Endothelial cell of umbilical vein (primary cell): ENCODE measurements at regions not wholly inside any gene's neighbourhood (a gene's known extent, or its start where the extent isn't known, plus 50 kb on each side); places are given as distances from the start of the nearest gene placed in this dataset.

Experiments used
- BruUV-seq: library from RNA; stranded (reverse); fragments of 400-500 nt; replicated peaks from 2 replicates; lab custom pipeline; 2021; lab: Mats Ljungman, UMichigan
- CTCF ChIA-PET: fragments of 300-600, 350-600 bp; sonication (Branson Sonifier 250); formaldehyde crosslinking; loops from one replicate; lab custom pipeline; 2021; ENCODE audit warnings: antibody characterized with exemption, inconsistent platforms; lab: Charles Lee
- POLR2A ChIA-PET: fragments of 300-600, 350-600 bp; sonication (Branson Sonifier 250); formaldehyde crosslinking; loops from one replicate; lab custom pipeline; 2021; ENCODE audit warnings: antibody characterized with exemption, inconsistent platforms; lab: Charles Lee
- DNase-seq: peaks from one replicate; pipeline ENCODE4 v3.0.0-alpha.2; 2011; ENCODE audit warnings: low read depth, low spot score
- FAIRE-seq: peaks from 2 replicates; lab custom pipeline; 2011; peaks lifted over from hg19 to GRCh38; lab: Jason Lieb, UNC
- H2AFZ ChIP-seq: 2 replicates; pipeline ENCODE4 v1.6.0; 2012; ENCODE audit warnings: low read depth, low read length, control low read depth, inconsistent platforms
- H3K27ac ChIP-seq: 2 replicates; pipeline ENCODE4 v1.5.1; 2011; ENCODE audit warnings: low read depth, mild to moderate bottlenecking, control low read depth, low read length, moderate library complexity; ENCODE audit not compliant: insufficient read depth
- H3K27me3 ChIP-seq, 2 experiments: 2 replicates each; pipeline versions ENCODE4 v1.6.0 to v1.6.1; 2011; ENCODE audit warnings: low read length in 2 of 2, mixed read lengths in 1 of 2; ENCODE audit not compliant: control insufficient read depth in 2 of 2, insufficient read depth in 2 of 2
- H3K36me3 ChIP-seq, 2 experiments: 2 replicates in 1 of 2; 3 replicates in 1 of 2; pipeline ENCODE4 v1.5.1; 2011; ENCODE audit warnings: low read length in 2 of 2, mild to moderate bottlenecking in 1 of 2, moderate library complexity in 1 of 2; ENCODE audit not compliant: control insufficient read depth in 2 of 2, insufficient read depth in 2 of 2; ENCODE audit errors: extremely low read depth in 1 of 2
- H3K4me1 ChIP-seq: 3 replicates; pipeline ENCODE4 v1.5.1; 2011; ENCODE audit warnings: mild to moderate bottlenecking, low read length; ENCODE audit not compliant: control insufficient read depth, insufficient read depth; ENCODE audit errors: extremely low read depth
- H3K4me2 ChIP-seq: 2 replicates; pipeline ENCODE4 v1.6.1; 2011; ENCODE audit warnings: low read length, control low read depth, mixed read lengths; ENCODE audit not compliant: insufficient read depth
- H3K4me3 ChIP-seq, 3 experiments: fragments of 200-600 bp in 1 of 3; sonication (generic), shearing (Covaris generic) in 1 of 3; replicated peaks in 1 of 3; 2 replicates each; pipeline ENCODE4 v1.5.1; 2011 to 2016; ENCODE audit warnings: control low read depth in 3 of 3, low read length in 3 of 3, mild to moderate bottlenecking in 2 of 3, inconsistent platforms in 1 of 3, low read depth in 1 of 3, moderate library complexity in 1 of 3; ENCODE audit not compliant: insufficient read depth in 1 of 3
- H3K79me2 ChIP-seq: 2 replicates; pipeline ENCODE4 v1.6.0; 2012; ENCODE audit warnings: low read length, inconsistent platforms; ENCODE audit not compliant: control insufficient read depth, insufficient read depth
- H3K9ac ChIP-seq: replicated peaks from 2 replicates; pipeline ENCODE3; 2011; ENCODE audit warnings: low read length, control low read depth; ENCODE audit not compliant: insufficient read depth; ENCODE audit errors: extremely low read depth
- H3K9me1 ChIP-seq: replicated peaks from 3 replicates; pipeline ENCODE4 v1.6.0; 2011; ENCODE audit warnings: mild to moderate bottlenecking, low read length; ENCODE audit not compliant: control insufficient read depth, insufficient read depth; ENCODE audit errors: extremely low read depth
- H3K9me3 ChIP-seq: replicated peaks from 2 replicates; pipeline ENCODE4 v1.5.1; 2012; ENCODE audit warnings: low read length, inconsistent platforms; ENCODE audit not compliant: control insufficient read depth, insufficient read depth
- H4K20me1 ChIP-seq: replicated peaks from 2 replicates; pipeline ENCODE3; 2011; ENCODE audit warnings: mild to moderate bottlenecking, low read length; ENCODE audit not compliant: control insufficient read depth, insufficient read depth; ENCODE audit errors: extremely low read depth
- EZH2 ChIP-seq: IDR thresholded peaks from 2 replicates; pipeline ENCODE4 v1.6.1; 2012; ENCODE audit warnings: borderline replicate concordance, low read depth, mild to moderate bottlenecking, moderate library complexity, low read length, inconsistent platforms; ENCODE audit not compliant: severe bottlenecking
- FOS ChIP-seq: IDR thresholded peaks from 2 replicates; pipeline ENCODE4 v1.6.1; 2011; ENCODE audit warnings: mild to moderate bottlenecking, low read length, moderate library complexity, borderline replicate concordance; ENCODE audit not compliant: insufficient read depth
- GATA2 ChIP-seq: IDR thresholded peaks from 2 replicates; pipeline ENCODE4 v1.7.0; 2011; ENCODE audit warnings: low read depth, mild to moderate bottlenecking, moderate library complexity, mixed read lengths, low read length; ENCODE audit not compliant: insufficient read length, insufficient read depth
- JUN ChIP-seq: IDR thresholded peaks from 2 replicates; pipeline ENCODE4 v1.6.1; 2011; ENCODE audit warnings: borderline replicate concordance, low read depth; ENCODE audit not compliant: insufficient read length, insufficient read depth
- MYC ChIP-seq: IDR thresholded peaks from one replicate; pipeline ENCODE4 v1.6.1; 2011; ENCODE audit warnings: mild to moderate bottlenecking, low read depth, low read length
- POLR2A ChIP-seq: IDR thresholded peaks from 2 replicates; pipeline ENCODE4 v1.6.1; 2012; ENCODE audit warnings: low read depth, mild to moderate bottlenecking, control low read depth, low read length
- POLR2AphosphoS5 ChIP-seq: IDR thresholded peaks from 2 replicates; pipeline ENCODE4 v1.6.1; 2012; ENCODE audit warnings: low read depth, mild to moderate bottlenecking, control low read depth, low read length, moderate library complexity; ENCODE audit not compliant: insufficient read depth
- dilution Hi-C: fragments of 300-500 bp; cut with MboI; formaldehyde crosslinking; loops from one replicate; pipeline ENCODE4 v1.15.0; 2019; ENCODE audit warnings: low sequenced_read_pairs; ENCODE audit not compliant: extremely low pct_ligation_motif_present
- intact Hi-C: fragments of 100-400 bp; cut with micrococcal nuclease; formaldehyde crosslinking; loops from one replicate; pipeline ENCODE4 v1.10.0; 2022
- TF ChIP-seq, protein P1 (sequence below): IDR thresholded peaks from 2 replicates; pipeline ENCODE4 v1.6.1; 2011; ENCODE audit not compliant: insufficient read depth, insufficient read length
- TF ChIP-seq, protein P2 (sequence below), 2 donors: IDR thresholded peaks; 1 replicate in 1 of 2; 2 replicates in 1 of 2; pipeline ENCODE4 v1.5.1; 2011; ENCODE audit warnings: low read length in 2 of 2, mild to moderate bottlenecking in 2 of 2, moderate library complexity in 2 of 2, control low read depth in 1 of 2, inconsistent platforms in 1 of 2, low read depth in 1 of 2; ENCODE audit not compliant: insufficient read depth in 1 of 2; ENCODE audit errors: extremely low read depth in 1 of 2

- no peaks in the 10 kb centered on the region for H3K79me2 ChIP-seq
- DNase-seq (no peak), FAIRE-seq (no peak)
- dilution Hi-C loops = no loop called here
- no peaks in the 10 kb centered on the region for H3K36me3 ChIP-seq
- no peaks in the 10 kb centered on the region for H3K4me1 ChIP-seq
- H3K4me2 ChIP-seq = no peak overlapping the region
- TF ChIP-seq JUN (no peak), POLR2AphosphoS5 (no peak), POLR2A (no peak), MYC (no peak), FOS (no peak), EZH2 (no peak), GATA2 (no peak)
- TF ChIP-seq, protein P1, sequence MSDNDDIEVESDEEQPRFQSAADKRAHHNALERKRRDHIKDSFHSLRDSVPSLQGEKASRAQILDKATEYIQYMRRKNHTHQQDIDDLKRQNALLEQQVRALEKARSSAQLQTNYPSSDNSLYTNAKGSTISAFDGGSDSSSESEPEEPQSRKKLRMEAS = no peak
- TF ChIP-seq, protein P2, sequence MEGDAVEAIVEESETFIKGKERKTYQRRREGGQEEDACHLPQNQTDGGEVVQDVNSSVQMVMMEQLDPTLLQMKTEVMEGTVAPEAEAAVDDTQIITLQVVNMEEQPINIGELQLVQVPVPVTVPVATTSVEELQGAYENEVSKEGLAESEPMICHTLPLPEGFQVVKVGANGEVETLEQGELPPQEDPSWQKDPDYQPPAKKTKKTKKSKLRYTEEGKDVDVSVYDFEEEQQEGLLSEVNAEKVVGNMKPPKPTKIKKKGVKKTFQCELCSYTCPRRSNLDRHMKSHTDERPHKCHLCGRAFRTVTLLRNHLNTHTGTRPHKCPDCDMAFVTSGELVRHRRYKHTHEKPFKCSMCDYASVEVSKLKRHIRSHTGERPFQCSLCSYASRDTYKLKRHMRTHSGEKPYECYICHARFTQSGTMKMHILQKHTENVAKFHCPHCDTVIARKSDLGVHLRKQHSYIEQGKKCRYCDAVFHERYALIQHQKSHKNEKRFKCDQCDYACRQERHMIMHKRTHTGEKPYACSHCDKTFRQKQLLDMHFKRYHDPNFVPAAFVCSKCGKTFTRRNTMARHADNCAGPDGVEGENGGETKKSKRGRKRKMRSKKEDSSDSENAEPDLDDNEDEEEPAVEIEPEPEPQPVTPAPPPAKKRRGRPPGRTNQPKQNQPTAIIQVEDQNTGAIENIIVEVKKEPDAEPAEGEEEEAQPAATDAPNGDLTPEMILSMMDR (IDR thresholded peaks at IDR 0.05; ENCODE audit: extremely low read depth in 1 of 2, insufficient read depth in 1 of 2, low read depth in 1 of 2, low read length in 2 of 2) = no peak
- no peak overlapping the region for H2AFZ ChIP-seq
- H4K20me1 ChIP-seq = no peaks in the 10 kb centered on the region
- CTCF ChIA-PET = no interaction called here
- no peak overlapping the region for H3K4me3 ChIP-seq
- intact Hi-C loops = no loop called here
- H3K9ac ChIP-seq = no peak overlapping the region
- no peaks in the 10 kb centered on the region for H3K27me3 ChIP-seq
- POLR2A ChIA-PET = no interaction called here
- BruUV-seq = no TSS peak
- H3K9me1 ChIP-seq = no peaks in the 10 kb centered on the region
- no peaks in the 10 kb centered on the region for H3K9me3 ChIP-seq
- H3K27ac ChIP-seq = no peak overlapping the region
Observed at GRCh38 chr15:53272116-53272515, 482.0 kb upstream of the ONECUT1 start.
